VCaP (cell line): ENCODE measurements at regions not wholly inside any gene's neighbourhood (a gene's known extent, or its start where the extent isn't known, plus 50 kb on each side); places are given as distances from the start of the nearest gene placed in this dataset.
"Not testable (repeated sequence)": the region's sequence is repeated elsewhere in the genome, so short reads cannot be mapped to it uniquely, and the experiment has no call there.

Experiments
- H3K27ac ChIP-seq: fragments of 450-650 bp; 2 replicates; pipeline ENCODE4 v1.5.1; 2017
- TF ChIP-seq, protein P1 (sequence below): fragments of 450-650 bp; conservative IDR thresholded peaks from 2 replicates; pipeline ENCODE4 v1.5.1; 2017; ENCODE audit warnings: mild to moderate bottlenecking, moderate library complexity

DNA sequence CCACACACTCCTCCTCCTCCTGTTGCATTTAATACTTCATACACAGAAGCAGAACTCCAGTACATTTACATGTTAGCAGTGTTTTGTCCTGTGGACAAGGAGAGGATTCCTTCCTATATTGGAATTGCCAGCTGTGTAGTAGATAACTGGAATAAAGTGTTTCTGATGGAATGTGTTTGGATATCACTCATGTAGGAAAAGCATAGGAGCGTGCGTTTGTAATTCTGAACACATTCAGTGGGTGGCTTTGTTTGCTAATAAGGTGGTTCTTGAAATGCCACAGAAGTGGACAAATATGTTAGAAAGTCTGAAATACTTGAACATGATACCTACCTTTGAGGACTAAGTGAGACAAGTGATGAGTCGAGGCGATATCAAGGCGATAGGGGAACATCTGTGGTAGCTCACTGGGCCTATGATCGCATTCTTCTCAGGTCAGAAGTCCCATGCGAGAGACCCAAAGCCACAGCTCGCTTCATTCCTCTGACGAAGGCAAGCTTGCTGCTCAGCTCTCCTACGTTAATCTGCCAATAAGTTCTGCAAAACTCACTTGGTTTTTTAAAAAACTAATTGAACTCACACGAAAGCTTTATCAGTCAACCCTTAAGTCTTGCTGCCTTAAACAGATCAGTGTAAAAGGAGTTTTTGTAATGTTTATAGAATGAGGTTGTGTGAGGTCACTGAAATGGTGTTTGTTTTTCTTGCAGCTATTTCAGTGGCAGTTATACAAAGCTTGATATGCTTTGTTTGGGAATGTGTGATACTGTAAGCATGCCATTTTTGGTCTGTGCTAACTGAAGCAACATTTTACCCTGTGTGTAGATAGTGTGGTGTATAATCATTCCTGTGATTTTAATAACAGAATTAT lies 159.9 kb downstream of the SOX4 start:
- peak overlapping the region; percentile 25 for H3K27ac ChIP-seq
- TF ChIP-seq, protein P1, sequence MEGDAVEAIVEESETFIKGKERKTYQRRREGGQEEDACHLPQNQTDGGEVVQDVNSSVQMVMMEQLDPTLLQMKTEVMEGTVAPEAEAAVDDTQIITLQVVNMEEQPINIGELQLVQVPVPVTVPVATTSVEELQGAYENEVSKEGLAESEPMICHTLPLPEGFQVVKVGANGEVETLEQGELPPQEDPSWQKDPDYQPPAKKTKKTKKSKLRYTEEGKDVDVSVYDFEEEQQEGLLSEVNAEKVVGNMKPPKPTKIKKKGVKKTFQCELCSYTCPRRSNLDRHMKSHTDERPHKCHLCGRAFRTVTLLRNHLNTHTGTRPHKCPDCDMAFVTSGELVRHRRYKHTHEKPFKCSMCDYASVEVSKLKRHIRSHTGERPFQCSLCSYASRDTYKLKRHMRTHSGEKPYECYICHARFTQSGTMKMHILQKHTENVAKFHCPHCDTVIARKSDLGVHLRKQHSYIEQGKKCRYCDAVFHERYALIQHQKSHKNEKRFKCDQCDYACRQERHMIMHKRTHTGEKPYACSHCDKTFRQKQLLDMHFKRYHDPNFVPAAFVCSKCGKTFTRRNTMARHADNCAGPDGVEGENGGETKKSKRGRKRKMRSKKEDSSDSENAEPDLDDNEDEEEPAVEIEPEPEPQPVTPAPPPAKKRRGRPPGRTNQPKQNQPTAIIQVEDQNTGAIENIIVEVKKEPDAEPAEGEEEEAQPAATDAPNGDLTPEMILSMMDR: no peak

DNA sequence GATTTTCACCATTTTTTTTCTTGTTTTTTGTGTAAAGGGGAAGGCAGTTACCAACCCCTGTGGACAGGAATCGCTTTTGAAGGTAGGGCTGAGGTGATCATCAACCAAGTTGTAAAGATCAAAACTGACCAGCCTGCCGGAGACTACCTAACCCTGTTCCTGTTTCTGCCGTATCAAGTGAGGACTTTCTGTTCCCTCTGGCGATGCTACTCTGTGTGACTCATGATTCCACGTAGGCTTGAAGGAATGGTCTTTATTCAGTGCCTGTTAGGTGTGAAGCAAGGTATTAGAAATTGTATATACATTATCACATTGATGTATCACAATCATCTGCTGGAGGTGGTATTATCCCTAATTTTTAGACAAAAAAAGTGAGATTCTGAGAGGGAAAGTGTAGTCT lies 161.3 kb downstream of the SOX4 start:
- no peak overlapping the region for H3K27ac ChIP-seq
- TF ChIP-seq, protein P1: no peak

DNA sequence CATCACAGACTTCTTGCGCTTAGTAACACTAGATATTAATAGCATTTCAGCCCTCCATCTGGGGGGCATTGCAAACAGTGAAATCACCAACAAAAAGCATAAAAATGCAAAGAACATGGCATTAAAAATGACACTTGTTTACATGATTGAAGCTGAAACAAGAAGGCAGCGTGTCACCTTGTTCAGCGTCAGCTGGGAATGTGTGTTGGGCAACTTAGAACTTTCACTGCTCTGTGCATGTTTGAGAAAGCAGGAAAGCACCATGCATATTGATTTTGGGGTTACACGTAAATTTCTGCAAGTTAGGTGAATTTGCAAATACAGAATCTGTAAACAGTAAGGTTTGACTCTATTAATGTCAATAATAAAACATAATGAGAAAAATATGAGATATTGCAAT lies 162.9 kb downstream of the SOX4 start:
- H3K27ac ChIP-seq: no peak overlapping the region
- TF ChIP-seq, protein P1: no peak

DNA sequence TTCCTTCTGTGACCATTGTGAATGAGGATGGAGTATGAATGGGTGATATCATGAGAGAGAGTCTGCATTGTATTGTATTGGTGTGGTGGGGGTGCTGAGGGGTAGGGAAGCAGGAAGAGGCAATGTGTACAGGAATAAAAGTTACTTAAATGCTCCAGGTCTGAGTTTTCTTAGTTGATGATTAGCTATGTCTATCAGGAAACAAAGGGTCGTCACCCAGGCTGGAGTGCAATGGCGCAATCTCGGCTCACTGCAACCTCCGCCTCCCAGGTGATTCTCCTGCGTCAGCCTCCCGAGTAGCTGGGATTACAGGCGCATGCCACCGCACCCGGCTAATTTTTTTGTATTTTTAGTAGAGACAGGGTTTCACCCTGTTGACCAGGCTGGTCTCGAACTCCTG lies 163.8 kb downstream of the SOX4 start:
- H3K27ac ChIP-seq: not testable (repeated sequence)

DNA sequence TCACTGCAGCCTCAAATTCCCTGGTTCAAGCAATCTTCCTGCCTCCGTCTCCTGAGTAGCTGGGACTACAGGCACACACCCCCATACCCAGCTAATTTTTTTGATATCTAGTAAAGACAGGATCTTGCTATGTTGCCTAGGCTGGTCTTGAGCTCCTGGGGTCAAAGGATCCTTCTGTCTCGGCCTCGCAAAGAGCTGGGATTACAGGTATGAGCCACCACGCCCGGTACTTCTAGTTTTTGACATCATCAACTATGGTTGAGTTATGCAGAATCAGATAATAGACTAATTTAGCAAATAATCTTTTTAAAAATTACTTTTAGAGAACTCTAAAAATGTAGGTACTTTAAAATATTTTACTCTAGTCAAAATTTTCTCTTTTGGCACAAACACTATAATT lies 166.2 kb downstream of the SOX4 start:
- TF ChIP-seq, protein P1: no peak
- no peak overlapping the region for H3K27ac ChIP-seq

DNA sequence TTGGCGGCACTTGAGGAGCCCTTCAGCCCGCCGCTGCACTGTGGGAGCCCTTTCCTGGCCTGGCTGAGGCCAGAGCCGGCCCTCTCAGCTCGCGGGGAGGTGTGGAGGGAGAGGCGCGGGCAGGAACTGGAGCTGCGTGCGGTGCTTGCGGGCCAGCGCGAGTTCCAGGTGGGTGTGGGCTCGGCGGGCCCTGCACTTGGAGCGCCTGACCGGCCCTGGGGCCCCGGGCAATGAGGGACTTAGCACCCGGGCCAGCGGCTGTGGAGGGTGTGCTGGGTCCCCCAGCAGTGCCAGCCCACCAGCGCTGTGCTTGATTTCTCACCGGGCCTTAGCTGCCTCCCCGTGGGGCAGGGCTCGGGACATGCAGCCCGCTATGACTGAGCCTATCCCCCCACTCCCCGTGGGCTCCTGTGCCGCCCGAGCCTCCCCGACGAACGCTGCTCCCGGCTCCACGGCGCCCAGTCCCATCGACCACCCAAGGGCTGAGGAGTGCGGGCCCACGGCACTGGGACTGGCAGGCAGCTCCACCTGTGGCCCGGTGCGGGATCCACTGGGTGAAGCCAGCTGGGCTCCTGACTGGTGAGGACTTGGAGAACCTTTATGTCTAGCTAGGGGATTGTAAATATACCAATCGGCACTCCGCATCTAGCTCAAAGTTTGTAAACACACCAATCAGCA lies 167.6 kb downstream of the SOX4 start:
- not testable (repeated sequence) for H3K27ac ChIP-seq

DNA sequence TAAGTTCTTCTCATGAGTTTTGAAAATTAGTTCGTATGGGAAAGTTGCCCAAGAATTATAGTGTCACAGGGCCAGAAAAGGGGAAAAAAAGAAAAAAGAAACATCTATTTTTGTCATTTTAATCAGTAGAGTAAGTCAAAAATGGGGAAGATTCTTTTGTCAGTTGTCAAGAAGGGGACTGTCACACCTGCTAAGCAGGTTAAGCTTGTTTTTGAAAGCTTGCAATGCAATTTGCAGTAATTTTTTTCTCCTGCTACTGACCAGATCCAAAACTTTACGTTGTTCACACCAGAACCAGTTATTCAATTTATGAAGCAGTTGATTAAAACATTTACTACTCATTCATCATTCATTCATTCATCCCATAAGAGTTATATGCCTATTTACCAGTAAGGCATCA lies 171.4 kb downstream of the SOX4 start:
- no peak overlapping the region for H3K27ac ChIP-seq
- TF ChIP-seq, protein P1: no peak

DNA sequence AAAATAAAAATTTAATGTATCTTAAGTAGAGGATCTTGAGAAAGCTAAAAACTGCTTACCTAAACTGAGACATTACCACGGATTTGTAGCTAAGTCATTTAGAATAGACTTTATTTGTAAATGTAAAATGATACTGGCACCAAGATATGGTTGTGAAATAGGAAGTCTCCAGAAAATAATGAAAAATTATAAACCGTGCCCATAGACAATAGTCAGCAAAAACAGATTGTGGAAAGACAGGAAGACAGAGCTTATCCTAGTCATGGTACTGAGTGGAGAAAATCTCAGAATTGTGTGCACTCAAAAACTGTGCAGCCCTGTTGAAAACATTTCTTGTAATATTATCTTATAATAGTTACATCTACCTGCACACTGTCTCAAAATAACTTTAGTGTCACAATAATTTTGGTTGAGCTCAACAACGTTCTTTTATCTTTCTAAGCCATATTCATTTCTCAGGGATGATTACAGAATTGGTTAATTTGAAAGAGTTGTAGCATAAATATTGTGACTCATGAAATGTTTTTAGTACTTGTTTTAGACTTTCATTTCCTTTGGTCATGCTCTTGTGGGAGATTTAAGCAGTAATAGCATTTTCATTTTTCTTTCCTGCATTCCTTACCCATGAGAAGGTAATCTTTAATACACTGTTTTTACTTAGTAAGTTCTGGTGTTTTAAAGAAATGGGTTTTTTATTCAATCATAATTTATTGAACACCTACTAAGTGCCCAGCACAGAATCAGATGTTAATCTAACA lies 174.5 kb downstream of the SOX4 start:
- TF ChIP-seq, protein P1: no peak
- no peak overlapping the region for H3K27ac ChIP-seq
